Natural killer cell (primary cell): ENCODE measurements at regions not wholly inside any gene's neighbourhood (a gene's known extent, or its start where the extent isn't known, plus 50 kb on each side); places are given as distances from the start of the nearest gene placed in this dataset.

Experiments
- ATAC-seq, 3 donors: fragments of 150-1000 bp in 2 of 3; fragments of 200-7000 bp in 1 of 3; cut with Tn5 transposase; 1 replicate in 1 of 3; 2 replicates in 2 of 3; pipeline ENCODE4 v1.10.0; 2021; ENCODE audit warnings: mild to moderate bottlenecking in 2 of 3, moderate library complexity in 2 of 3
- DNase-seq, 2 donors: peaks; one replicate each; pipeline versions ENCODE4 v3.0.0 to v3.0.0-alpha.2; 2013 to 2021; ENCODE audit warnings: mixed read lengths in 1 of 2
- H3K27ac ChIP-seq: one replicate; pipeline ENCODE4 v1.5.1; 2013; ENCODE audit warnings: mild to moderate bottlenecking, low read length
- H3K27me3 ChIP-seq: one replicate; pipeline ENCODE4 v1.6.1; 2013; ENCODE audit warnings: low read length; ENCODE audit not compliant: control insufficient read depth, insufficient read depth
- H3K36me3 ChIP-seq: one replicate; pipeline ENCODE4 v1.6.1; 2013; ENCODE audit warnings: low read length; ENCODE audit not compliant: control insufficient read depth, insufficient read depth
- H3K4me1 ChIP-seq: one replicate; pipeline ENCODE4 v1.6.1; 2013; ENCODE audit warnings: low read length; ENCODE audit not compliant: control insufficient read depth, insufficient read depth
- H3K4me3 ChIP-seq: one replicate; pipeline ENCODE4 v1.5.1; 2013; ENCODE audit warnings: low read length
- H3K9me3 ChIP-seq: one replicate; pipeline ENCODE4 v1.6.1; 2013; ENCODE audit warnings: low read length; ENCODE audit not compliant: control insufficient read depth, insufficient read depth
- H3K27ac Mint-ChIP-seq, 2 donors: one replicate each; pipeline ENCODE4 v1.8.0; 2022; ENCODE audit warnings: mild to moderate bottlenecking in 2 of 2, mixed read lengths in 2 of 2, moderate library complexity in 1 of 2
- H3K27me3 Mint-ChIP-seq, 2 donors: one replicate each; pipeline ENCODE4 v1.8.0; 2022; ENCODE audit warnings: low read depth in 2 of 2, mixed read lengths in 2 of 2
- H3K36me3 Mint-ChIP-seq: one replicate; pipeline ENCODE4 v1.8.0; 2022; ENCODE audit warnings: mixed read lengths
- H3K4me1 Mint-ChIP-seq, 2 donors: one replicate each; pipeline ENCODE4 v1.8.0; 2022; ENCODE audit warnings: mixed read lengths in 2 of 2
- H3K4me3 Mint-ChIP-seq: one replicate; pipeline ENCODE4 v1.8.0; 2022; ENCODE audit warnings: mild to moderate bottlenecking, moderate library complexity, mixed read lengths
- H3K9me3 Mint-ChIP-seq, 2 donors: one replicate each; pipeline ENCODE4 v1.8.0; 2022; ENCODE audit warnings: mixed read lengths in 2 of 2
- WGBS: methylation state at CpG from one replicate; pipeline ENCODE4 v1.1.7; 2013; ENCODE audit warnings: missing lambda C conversion rate; ENCODE audit not compliant: insufficient coverage; 5-methylcytosine and 5-hydroxymethylcytosine counted together
- intact Hi-C: fragments of 100-400 bp; cut with micrococcal nuclease; formaldehyde crosslinking; loops from one replicate; pipeline ENCODE4 v1.14.2; 2022
- TF ChIP-seq, protein P1 (sequence below): fragments of 200-600 bp; IDR thresholded peaks from one replicate; pipeline ENCODE4 v1.8.0; 2022; ENCODE audit warnings: antibody characterized with exemption

DNA sequence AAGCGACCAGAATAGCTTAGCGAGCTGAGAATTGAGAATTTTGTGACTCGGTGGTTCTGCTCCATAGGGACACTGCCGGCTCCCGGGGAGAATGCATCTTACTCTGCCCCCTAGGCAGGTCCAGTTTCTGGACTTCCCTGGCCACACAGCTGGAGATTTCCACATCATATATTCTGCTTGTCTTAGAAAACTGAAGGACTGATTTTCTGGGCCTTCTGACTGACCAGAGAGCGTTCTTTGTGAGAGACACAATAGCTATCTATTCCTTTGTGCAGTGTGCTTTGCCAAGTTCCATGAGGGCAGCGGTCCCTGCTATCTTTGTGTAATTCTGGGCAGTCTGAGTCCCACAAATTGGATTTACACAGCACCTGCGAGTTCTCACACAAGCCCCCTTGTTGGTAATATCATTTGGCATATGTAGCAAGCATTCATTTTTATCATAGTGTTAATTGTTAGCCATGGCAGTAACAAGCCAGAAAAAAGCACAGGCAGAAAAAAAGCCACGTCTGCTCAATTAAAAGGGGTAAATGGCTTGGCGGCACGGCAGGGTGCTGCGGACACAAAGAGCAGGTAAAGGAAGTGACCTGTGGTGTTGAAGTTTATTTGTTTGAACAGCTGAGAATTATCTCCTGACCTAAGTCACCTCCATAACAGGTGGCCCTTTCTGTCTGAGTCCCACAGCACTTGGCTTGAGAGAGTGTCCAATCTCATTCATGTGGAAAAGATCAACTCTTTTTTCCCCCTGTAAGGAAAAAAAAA, 688.7 kb downstream of the TUSC7 start:
- no peaks in the 10 kb centered on the region for H3K9me3 ChIP-seq
- no peak for ATAC-seq
- no peaks in the 10 kb centered on the region for H3K27me3 Mint-ChIP-seq
- no peak overlapping the region for H3K4me3 Mint-ChIP-seq
- TF ChIP-seq, protein P1, sequence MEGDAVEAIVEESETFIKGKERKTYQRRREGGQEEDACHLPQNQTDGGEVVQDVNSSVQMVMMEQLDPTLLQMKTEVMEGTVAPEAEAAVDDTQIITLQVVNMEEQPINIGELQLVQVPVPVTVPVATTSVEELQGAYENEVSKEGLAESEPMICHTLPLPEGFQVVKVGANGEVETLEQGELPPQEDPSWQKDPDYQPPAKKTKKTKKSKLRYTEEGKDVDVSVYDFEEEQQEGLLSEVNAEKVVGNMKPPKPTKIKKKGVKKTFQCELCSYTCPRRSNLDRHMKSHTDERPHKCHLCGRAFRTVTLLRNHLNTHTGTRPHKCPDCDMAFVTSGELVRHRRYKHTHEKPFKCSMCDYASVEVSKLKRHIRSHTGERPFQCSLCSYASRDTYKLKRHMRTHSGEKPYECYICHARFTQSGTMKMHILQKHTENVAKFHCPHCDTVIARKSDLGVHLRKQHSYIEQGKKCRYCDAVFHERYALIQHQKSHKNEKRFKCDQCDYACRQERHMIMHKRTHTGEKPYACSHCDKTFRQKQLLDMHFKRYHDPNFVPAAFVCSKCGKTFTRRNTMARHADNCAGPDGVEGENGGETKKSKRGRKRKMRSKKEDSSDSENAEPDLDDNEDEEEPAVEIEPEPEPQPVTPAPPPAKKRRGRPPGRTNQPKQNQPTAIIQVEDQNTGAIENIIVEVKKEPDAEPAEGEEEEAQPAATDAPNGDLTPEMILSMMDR, result no peak
- H3K9me3 Mint-ChIP-seq, result peaks cover 5 to 7% of the 10 kb centered on the region in 2 donors
- H3K36me3 Mint-ChIP-seq, result no peaks in the 10 kb centered on the region
- 88% methylated on average over 12 of the region's 12 CpGs for WGBS
- no peak overlapping the region for H3K27ac ChIP-seq
- H3K4me1 Mint-ChIP-seq, result no peaks in the 10 kb centered on the region
- no peaks in the 10 kb centered on the region for H3K4me1 ChIP-seq
- H3K4me3 ChIP-seq, result no peak overlapping the region
- no peaks in the 10 kb centered on the region for H3K36me3 ChIP-seq
- H3K27ac Mint-ChIP-seq, result no peak overlapping the region
- intact Hi-C loops, result no loop called here
- DNase-seq, result no peak
- no peaks in the 10 kb centered on the region for H3K27me3 ChIP-seq

DNA sequence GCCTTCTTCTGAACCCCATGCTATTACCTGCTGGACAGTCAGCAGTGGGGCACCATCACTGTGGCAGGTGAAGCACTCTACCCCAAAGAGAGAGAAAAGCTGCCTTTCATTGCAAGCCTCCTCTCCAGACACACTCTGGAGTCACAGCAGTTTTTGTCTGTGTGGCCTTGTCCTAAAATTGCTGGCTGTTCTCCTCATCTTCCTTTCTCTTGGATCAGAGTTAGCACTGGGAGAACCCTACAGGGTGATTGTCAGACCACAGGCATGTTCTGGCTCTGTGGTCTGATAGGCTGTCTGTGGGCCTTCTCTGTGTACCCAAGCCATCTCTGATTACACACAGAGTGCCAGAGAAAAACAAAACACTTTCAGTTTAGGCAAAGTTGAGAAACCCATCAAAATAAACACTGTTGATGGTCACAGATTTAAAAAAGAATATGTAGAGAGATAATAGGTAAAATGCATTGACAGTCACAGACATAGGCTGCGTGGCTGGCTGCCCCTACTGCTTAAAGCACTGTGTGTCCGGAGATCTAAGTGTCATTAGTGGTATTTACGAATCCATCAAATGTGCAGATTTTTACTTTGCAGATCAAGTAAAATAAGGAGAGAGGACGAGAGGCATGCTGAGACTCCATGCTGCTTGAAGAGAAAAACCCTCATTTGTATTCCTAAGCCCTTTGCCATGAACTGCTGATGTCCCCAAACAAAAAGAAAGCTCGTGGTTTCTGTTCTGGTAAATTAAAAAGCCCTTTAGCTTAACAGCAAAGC, 689.9 kb downstream of the TUSC7 start:
- Histone ChIP-seq H3K36me3 (no peaks in the 10 kb centered on the region), H3K27me3 (no peaks in the 10 kb centered on the region), H3K9me3 (no peaks in the 10 kb centered on the region), H3K27ac (no peak overlapping the region), H3K4me1 (no peaks in the 10 kb centered on the region), H3K4me3 (no peak overlapping the region)
- intact Hi-C loops, result no loop called here
- WGBS, result 81% methylated on average over 5 of the region's 5 CpGs
- Mint-ChIP-seq H3K4me1 (no peaks in the 10 kb centered on the region), H3K36me3 (no peaks in the 10 kb centered on the region), H3K27ac (no peak overlapping the region), H3K27me3 (no peaks in the 10 kb centered on the region), H3K9me3 (peaks cover 5% of the 10 kb centered on the region in 2 donors), H3K4me3 (no peak overlapping the region)
- no peak for ATAC-seq
- DNase-seq, result no peak
- TF ChIP-seq, protein P1, result no peak

DNA sequence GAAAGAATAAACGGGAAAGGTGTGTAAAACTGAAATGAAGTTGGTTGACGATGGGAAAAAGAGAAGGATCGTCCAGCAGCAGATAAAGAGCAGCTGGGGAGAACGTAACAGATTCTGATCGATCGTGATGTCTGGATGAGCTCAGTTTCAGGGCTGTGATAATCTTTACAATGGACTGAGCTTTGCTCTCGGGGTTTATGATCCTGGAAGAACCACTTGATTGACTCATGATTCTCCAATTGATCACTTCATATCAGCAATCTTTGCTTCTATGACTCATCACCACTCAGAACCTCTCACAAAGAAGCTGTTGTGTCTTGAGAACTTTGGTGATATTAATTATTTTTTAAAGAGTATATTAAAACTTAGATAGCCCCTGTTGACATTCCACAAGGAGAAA, 690.7 kb downstream of the TUSC7 start:
- 95% methylated on average over 7 of the region's 7 CpGs for WGBS
- Histone ChIP-seq H3K4me3 (no peak overlapping the region), H3K4me1 (no peaks in the 10 kb centered on the region), H3K9me3 (no peaks in the 10 kb centered on the region), H3K27ac (no peak overlapping the region), H3K27me3 (no peaks in the 10 kb centered on the region), H3K36me3 (no peaks in the 10 kb centered on the region)
- no peaks in the 10 kb centered on the region for H3K27me3 Mint-ChIP-seq
- no peak overlapping the region for H3K27ac Mint-ChIP-seq
- H3K4me3 Mint-ChIP-seq, result no peak overlapping the region
- ATAC-seq, result no peak
- intact Hi-C loops, result no loop called here
- H3K4me1 Mint-ChIP-seq, result no peaks in the 10 kb centered on the region
- H3K9me3 Mint-ChIP-seq, result peaks cover 5% of the 10 kb centered on the region in 2 donors
- TF ChIP-seq, protein P1, result no peak
- DNase-seq, result no peak
- H3K36me3 Mint-ChIP-seq, result no peaks in the 10 kb centered on the region
